RWPE1 (cell line): ENCODE measurements at regions not wholly inside any gene's neighbourhood (a gene's known extent, or its start where the extent isn't known, plus 50 kb on each side); places are given as distances from the start of the nearest gene placed in this dataset.
"Not testable (repeated sequence)": the region's sequence is repeated elsewhere in the genome, so short reads cannot be mapped to it uniquely, and the experiment has no call there.

ENCODE experiments used
- CTCF ChIA-PET: fragments of 350-600 bp; sonication (Branson Sonifier 250); formaldehyde crosslinking; extraction: SDS; loops from one replicate; lab custom pipeline; 2021; lab: Yijun Ruan, JAX
- POLR2A ChIA-PET: fragments of 400-600 bp; formaldehyde crosslinking; extraction: SDS; loops from one replicate; lab custom pipeline; 2020; ENCODE audit warnings: antibody characterized with exemption; ENCODE audit not compliant: low non-redundant PET; lab: Yijun Ruan, JAX
- DNase-seq: peaks from one replicate; pipeline ENCODE4 v3.0.0; 2012; ENCODE audit warnings: low spot score
- H3K27ac ChIP-seq: fragments of 450-650 bp; 2 replicates; pipeline ENCODE4 v1.5.1; 2017
- TF ChIP-seq, protein P1 (sequence below): fragments of 450-650 bp; conservative IDR thresholded peaks from 2 replicates; pipeline ENCODE4 v1.5.1; 2017; ENCODE audit warnings: low read depth, mild to moderate bottlenecking

DNA sequence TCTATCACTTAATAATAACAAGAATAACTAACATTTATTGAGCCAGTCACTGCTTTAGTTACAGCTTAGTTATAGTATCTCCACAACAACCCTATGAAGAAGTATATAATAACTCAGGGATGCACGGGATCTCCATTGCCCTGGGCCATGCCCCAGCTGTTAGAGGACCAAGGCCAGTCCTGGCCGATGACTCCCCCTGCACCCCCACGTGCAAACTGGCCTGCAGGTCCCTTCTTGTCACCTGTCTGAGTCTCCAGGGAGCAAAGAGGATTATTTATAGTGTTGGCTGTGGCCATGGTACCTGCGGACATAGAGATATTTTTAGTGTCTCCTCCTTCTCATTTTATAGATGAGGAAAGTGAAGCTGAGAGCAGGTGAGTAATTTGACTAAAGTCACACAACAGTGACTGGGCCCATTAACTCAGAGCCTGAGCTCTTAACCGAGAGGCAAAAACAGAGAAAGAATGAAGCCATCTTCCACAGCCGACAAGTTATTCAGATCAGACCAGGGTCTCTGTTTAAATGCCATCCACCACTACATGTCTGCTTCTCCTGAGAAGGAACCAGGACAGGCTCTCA, 94.4 kb downstream of the TMEM215 start:
- CTCF ChIA-PET: no interaction called here

DNA sequence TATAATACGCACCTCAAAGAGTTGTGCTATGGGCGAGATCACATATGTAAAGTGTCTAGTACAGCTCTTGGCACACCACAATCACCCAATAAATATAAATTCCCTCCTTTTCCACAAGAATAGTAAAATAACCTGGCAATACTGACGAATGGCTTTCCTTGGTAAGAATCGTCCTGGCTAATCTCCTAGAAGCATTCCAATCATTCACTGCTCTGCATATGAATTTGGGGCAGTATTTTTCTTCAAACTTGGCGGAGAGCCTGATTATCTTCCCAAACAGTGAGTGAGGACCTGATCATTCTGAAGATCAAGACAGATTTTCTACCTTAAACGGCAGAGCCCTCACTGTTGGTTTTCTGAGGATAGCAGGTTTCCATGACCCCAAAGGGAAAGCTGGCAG, 96.0 kb downstream of the TMEM215 start:
- TF ChIP-seq, protein P1, sequence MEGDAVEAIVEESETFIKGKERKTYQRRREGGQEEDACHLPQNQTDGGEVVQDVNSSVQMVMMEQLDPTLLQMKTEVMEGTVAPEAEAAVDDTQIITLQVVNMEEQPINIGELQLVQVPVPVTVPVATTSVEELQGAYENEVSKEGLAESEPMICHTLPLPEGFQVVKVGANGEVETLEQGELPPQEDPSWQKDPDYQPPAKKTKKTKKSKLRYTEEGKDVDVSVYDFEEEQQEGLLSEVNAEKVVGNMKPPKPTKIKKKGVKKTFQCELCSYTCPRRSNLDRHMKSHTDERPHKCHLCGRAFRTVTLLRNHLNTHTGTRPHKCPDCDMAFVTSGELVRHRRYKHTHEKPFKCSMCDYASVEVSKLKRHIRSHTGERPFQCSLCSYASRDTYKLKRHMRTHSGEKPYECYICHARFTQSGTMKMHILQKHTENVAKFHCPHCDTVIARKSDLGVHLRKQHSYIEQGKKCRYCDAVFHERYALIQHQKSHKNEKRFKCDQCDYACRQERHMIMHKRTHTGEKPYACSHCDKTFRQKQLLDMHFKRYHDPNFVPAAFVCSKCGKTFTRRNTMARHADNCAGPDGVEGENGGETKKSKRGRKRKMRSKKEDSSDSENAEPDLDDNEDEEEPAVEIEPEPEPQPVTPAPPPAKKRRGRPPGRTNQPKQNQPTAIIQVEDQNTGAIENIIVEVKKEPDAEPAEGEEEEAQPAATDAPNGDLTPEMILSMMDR: no peak
- H3K27ac ChIP-seq: no peak overlapping the region
- ChIA-PET CTCF (interaction anchor here (0.6 kb wide), 1 partner anchor 1416 kb away, joined by 5 read pairs; no protein-coding TSS in a partner anchor), POLR2A (no interaction called here)
- DNase-seq: no peak

More for the DNA sequence above, 94.4 kb downstream of the TMEM215 start:
- no peak for DNase-seq
- POLR2A ChIA-PET: no interaction called here
- TF ChIP-seq, protein P1: no peak
- no peak overlapping the region for H3K27ac ChIP-seq

DNA sequence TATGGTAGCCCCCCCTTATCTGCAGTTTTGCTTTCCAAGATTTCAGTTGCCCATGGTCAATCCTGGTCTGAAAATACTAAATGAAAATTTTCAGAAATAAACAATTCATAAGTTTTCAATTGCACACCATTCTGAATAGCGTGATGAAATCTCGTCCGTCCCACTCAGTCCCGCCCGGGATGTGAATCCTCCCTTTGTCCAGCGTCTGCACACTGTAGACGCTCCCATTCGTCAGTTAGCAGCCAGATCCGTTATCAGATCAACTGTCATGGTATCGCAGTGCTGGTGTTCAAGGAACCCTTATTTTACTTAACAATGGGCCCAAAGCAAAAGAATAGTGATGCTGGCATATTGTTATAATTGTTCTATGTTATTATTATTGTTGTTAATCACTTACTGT, 98.6 kb downstream of the TMEM215 start:
- ChIA-PET CTCF (interaction anchor here (0.6 kb wide), 2 partner anchors 16 to 18 kb away, joined by 3 read pairs; no protein-coding TSS in a partner anchor), POLR2A (no interaction called here)
- no peak overlapping the region for H3K27ac ChIP-seq
- TF ChIP-seq, protein P1: no peak
- DNase-seq: no peak

DNA sequence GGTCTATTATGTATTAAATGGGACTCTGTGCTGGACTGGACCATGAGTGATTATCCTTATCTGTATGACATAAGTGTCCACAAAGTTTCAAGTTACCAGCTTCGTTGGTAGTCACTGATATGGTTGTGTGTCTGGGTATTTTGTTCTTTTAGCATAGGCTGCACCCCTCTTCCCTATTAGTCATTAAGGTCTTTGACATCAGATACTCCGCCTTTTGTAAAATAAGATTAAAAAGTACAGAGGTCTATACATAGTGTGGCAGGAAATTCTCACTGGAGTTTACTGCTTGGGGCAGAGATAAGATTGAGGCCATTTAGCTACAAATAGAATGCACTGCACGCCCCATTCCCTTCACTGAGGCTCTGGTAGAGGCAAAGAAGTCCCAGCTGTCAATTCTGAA, 99.4 kb downstream of the TMEM215 start:
- no peak for DNase-seq
- no peak overlapping the region for H3K27ac ChIP-seq
- POLR2A ChIA-PET: no interaction called here
- TF ChIP-seq, protein P1: no peak
- CTCF ChIA-PET: no interaction called here

DNA sequence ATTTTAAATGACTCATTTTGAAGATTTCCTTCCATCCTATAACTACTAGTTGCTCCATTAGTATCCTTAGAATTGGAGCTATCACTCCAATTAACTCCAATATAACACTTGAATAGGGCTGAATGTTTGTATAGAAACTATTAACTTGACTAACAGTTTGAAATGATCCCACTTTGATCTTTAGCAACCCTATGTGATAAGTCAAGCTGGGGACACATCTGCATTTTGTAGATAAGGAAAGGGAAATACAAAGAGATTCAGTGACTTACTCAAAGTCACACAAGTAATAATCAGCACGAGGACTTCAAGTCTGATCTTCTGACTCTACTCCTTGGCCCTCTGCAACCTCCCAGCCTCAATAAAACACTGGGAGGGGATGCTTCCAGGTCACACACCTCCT, 101.1 kb downstream of the TMEM215 start:
- H3K27ac ChIP-seq: no peak overlapping the region
- TF ChIP-seq, protein P1: no peak
- DNase-seq: no peak
- ChIA-PET POLR2A (interaction anchor here (0.7 kb wide), 1 partner anchor 11 kb away, joined by 3 read pairs; no protein-coding TSS in a partner anchor), CTCF (no interaction called here)

DNA sequence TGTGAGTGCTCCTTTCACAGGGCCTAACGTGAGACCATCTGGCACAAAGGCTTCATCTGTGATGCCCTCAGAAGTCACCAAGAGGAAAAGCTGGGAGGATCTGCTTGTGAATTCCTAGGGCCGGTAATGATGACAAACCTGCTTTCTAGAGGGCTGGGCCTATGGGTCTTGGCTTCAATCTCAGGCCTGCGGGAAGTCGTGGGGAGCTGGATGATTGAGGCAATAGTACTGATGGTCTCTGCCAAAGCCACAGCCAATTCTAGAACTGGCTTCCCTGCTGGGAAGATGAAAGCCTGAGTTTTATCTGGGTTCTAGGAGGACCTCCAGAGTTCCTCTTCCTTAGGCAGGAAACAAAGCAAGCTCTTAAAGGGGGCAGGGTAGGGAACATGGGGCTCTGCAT, 102.7 kb downstream of the TMEM215 start:
- ChIA-PET POLR2A (no interaction called here), CTCF (no interaction called here)
- DNase-seq: no peak
- TF ChIP-seq, protein P1: no peak
- H3K27ac ChIP-seq: no peak overlapping the region

DNA sequence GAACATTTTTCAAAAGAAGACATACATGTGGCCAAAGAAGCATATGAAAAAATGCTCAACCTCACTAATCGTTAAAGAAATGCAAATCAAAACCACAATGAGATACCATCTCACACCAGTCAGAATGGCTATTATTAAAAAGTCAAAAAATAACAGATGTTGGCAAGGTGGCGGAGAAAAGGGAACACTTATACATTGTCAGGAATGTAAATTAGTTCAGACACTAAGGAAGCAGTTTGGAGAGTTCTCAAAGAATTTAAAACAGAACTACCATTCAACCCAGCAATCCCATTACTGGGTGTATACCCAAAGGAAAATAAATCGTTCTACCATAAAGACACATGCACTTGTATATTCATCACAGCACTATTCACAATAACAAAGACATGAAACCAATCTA, 106.9 kb downstream of the APTX start:
- CTCF ChIA-PET, POLR2A ChIA-PET, H3K27ac ChIP-seq, DNase-seq: not testable (repeated sequence)
